ENCODE measurements at regions not wholly inside any gene's neighbourhood (a gene's known extent, or its start where the extent isn't known, plus 50 kb on each side); places are given as distances from the start of the nearest gene placed in this dataset.
"Not testable (repeated sequence)": the region's sequence is repeated elsewhere in the genome, so short reads cannot be mapped to it uniquely, and the experiment has no call there.

DNA sequence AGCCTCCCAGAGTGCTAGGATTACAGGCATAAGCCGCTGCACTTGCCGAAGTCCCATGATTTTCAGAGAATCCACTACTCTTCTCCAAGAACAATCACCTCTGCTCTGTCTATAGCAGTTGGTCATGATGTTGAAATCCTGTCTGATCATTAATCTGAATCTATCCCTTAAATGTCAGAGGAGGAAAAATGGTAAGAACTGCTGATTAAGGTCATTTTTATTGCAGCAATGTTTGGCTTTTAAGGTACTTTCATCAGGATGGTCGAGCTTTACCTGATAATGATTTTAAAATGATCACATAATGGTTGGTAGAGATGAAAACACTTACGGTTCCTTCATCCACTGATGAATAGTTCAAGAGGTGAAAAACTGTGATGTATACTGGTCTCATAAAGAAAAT lies 968.6 kb downstream of the TLE4 start:
- DNase-seq (ENCODE audit: low spot score): no peak

DNA sequence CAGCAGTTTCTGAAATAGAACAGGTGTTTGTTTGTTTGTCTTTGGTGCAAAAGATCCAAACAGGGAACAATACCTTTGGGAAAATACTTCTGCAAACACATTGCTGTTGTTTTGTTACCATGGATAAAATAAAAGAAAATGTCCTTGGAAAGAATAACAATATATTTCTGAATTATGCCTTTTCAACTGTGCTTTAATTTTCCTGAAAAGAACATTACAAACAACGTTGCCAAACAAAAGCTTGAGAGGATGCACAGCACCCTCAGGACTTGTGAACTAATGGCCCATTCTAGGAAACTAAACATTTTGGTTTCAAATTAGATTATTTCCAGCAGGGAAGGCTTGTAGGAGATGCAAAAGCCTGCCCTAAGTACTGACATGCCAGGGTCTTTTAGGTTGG lies 967.2 kb downstream of the TLE4 start:
- DNase-seq (ENCODE audit: low spot score): no peak

DNA sequence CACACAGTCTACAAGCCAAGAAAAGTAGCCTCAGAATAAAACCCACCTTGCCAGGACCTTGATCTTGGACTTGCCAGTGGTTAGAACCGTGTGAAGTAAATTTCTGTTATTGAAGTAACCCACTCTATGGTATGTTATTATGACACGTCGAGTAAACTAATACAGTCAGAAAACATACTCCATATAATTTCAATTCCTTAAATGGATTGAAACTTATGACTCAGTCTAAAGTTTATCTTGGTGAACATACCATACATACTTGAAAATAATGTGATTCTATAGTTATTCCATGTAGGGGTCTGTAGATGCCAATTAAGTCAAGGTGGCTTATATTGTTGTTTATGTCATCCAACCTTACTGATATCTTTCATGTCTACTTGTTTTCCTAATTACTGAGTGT lies 950.7 kb downstream of the TLE4 start:
- DNase-seq (ENCODE audit: low spot score): no peak

DNA sequence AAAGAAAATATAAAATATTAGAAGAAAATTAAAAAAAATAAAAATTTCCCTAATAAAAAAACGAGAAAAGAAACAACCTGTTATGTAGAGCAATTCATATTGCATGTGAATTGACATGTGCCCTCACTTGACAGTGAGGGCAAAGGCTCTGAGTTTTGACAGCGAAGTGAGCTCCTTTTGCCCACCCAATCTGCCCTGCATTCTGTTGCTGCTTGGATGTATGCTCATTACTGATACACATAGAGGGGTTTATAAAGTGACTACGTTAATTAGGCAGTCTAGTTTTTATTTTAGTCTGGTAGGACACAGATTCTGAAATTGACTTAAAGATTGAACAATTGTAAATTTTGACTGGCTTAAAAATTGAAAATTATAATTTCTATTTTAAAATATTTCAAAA lies 949.4 kb downstream of the TLE4 start:
- no peak for DNase-seq (ENCODE audit: low spot score)

DNA sequence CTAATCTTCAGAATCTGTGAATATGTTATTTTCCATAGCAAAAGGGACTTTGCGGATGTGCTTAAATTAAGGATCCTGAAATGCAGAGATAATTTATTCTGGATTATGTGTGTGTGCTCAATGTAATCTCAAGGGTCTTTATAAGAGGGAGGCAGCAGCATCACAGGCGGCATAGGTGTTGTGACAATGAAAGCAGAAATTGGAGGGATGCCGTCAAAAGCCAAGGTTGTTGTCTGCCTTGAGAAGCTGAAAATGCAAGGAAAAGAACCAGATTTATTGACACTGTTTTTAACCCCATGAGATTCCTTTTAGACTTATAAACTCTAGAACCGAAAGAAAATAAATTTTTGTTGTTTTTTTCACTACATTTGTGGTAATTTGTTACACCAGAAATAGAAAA lies 948.5 kb downstream of the TLE4 start:
- DNase-seq (ENCODE audit: low spot score): no peak

DNA sequence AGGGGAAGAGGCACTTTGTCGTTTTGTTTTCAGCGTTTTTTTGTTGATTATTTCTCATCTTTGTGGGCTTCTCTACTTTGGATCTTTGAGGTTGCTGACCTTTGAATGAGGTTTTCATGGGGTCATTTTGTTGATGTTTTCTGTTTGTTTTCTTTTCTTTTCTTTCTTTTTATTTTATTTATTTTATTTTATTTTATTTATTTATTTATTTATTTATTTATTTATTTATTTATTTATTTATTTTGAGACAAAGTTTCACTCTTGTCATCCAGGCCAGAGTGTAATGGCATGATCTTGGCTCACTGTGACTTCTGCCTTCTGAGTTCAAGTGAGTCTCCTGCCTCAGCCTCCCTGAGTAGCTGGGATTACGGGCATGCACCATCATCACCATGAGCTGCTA lies 946.7 kb downstream of the TLE4 start:
- no peak for DNase-seq (ENCODE audit: low spot score)

DNA sequence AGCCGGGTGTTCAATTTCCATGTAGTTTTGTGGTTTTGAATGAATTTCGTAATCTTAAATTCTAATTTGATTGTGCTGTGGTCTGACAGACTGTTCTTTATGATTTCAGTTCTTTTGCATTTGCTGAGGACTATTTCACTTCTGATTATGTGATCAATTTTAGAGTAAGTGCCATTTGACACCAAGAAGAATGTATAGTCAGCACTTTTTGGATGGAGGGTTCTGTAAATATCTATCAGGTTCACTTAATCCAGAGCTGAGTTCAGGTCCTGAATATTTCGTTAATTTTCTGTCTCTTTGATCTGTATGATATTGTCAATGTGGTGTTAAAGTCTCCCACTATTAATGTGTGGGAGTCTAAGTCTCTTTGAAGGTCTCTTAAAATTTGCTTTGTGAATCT lies 944.9 kb downstream of the TLE4 start:
- DNase-seq (ENCODE audit: low spot score): no peak

DNA sequence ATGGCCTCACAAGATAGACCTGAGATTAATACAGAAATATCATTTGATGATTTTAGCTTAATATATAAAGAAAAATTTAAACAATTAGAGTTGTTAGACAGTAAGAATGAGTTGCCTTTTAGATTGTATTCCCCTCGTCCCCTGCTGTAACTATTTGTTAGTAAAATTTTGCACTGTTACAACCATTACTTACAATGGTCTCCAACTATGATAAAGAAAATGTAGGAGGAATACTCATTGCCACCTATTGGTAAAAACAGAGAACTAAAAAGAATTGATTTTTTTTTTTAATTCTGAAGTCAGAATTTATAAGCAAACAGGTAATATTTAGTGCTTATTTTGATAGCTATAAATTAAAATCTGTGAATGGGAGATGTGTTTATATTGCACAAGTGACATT lies 937.6 kb downstream of the TLE4 start:
- DNase-seq (ENCODE audit: low spot score): no peak

DNA sequence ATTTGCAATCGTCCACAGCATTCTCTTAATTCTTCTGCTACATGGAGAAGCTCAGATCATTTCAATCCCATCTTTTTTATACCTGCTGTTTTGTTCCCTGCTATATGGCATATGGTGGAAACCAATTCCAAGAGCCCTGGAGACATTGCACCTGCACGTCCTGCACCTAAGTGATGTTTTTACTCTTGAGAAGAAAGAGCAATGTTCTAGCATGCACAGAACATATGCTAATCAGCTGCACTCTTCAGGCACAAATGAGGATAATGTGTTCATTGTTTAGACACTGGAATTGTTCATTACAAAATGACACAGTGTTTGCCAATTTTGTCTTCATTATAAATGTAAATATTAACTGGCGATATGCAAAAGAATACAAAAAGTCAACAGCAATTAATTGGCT lies 935.8 kb downstream of the TLE4 start:
- no peak for DNase-seq (ENCODE audit: low spot score)

DNA sequence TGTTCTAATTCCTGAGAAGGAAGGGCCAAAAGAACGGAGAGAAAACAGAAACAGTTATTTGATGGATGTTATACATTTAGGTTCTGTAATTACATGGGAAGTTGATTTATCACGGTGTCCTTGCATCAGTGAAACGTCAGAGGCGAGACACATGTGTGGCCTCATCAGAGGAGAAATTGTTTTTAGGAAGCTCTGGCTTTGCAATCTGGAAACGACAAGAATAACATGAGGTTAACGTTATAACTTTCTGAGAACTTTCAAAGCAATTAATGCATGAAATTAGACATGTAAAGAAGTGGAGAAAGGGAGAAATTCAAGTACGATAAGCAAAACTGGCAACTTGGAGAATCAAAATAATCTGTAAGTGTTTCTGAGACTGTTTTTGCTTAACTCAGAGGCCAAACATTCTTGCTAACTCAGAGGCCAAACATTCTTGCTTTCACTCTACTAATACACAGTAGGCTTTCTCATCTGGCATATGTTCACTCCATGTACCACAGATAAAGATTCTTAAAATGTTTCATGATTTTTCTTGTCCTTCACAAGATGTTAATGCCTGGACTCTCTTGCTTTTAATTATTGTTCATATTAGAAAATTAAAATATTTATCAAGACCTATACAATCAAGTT lies 933.0 kb downstream of the TLE4 start:
- DNase-seq (ENCODE audit: low spot score): no peak

DNA sequence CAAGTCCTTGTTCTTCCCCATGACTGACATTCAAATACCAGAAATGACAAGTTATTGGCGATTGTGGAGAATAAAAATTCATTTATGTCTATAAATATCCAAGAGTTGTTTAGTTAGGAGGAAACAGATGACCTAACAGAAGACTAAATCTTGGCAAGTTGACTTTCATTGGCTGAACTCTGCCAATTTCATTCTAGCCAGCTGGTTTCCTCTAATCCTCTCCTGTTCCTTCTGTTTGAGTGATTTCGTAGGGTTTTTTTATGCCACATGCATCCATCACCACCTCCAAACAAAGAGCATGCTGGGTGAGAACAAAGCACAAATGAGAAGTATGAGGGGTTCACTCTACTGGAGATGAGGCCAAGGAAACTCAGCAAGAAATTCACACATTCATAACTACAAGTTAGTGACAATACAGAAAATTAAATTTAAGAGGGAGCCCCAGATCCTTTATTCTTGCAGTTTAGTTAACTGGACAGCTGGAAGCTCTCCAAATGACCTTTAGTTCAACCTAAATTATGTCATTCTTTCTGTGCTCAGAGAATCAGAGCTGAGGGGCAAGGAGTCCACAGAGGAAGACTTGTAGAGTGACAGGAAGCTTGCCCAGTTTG lies 932.0 kb downstream of the TLE4 start:
- no peak for DNase-seq (ENCODE audit: low spot score)

DNA sequence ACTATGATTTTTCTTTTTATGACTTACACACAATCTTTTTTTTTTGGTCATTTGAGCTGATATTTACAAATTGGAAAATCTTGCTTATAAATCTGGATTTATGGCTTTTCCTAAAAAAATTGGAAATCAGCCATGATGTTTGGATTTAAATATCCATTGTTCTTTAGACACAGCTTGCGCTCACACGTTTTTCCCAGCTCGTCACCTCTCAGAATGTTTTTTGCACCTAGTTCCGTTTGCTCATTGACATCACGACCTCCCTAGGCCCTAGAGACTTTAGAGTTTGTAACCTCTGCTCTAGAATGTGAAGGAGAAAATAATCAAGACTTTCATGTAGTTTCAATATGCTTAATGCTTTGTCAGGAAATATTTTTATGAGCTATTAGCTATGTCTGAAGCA lies 930.5 kb downstream of the TLE4 start:
- DNase-seq (ENCODE audit: low spot score): no peak

DNA sequence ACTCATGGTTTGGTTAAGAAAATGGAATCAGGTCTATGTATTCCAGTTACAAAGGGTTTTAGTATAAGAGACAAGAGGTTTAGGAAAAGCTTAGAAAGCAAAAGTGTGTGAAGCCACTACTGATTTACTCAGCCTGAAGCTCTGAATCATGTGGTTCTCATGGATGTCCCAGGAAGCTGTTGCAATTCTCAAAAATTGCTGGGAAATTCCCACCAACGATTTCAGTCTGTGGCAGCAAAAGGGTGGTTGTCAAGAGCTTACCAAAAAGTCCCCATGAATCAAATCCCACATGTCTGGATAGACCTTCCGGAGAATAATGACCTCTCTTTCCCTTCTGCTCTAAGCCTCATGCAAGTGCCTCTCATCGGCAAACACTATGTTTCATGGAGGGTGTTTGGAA lies 929.9 kb downstream of the TLE4 start:
- DNase-seq (ENCODE audit: low spot score): no peak

DNA sequence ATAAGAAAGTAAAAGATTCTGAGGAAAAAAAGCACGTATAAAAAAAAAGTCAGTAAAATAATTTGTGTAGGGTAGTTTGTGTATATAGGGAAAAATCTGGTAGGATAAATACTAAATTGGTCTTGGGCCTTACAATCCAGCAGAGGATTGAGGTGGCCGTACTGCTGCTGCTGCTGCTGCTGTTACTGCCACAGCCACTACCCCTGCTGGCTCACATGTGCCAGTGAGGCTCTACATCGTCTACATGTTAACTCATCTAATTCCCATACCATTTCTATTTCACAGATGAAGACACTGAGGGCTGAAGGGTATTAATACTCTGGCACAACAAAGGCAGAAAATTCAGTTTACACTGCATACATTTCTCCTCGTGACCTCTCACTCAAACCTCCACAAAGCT lies 928.5 kb downstream of the TLE4 start:
- no peak for DNase-seq (ENCODE audit: low spot score)

DNA sequence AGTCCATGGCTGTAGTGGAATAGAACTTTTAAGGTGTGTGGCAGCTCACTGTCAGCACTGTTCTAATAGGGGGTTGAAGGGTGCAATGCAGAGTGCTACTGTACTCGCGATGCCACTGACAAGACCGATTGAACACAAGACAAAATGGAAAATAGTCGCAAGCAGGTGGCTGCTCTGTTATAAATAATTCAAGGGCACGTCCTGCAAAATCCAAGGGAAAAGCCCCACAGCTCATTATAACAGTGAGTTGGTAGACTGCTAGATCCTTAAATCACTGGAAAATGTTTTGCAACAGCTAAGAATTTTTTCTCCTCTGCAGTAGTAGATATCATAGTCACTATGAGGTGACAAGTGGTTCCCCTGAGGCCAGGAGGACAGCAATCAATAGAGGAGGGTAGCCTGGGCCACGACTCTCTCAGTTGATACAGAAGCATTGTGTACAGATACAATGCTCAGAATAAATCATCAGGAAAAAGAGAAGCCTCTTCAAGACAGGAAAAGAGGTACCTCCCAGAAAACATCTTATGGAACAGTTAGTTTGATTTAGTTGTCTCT lies 926.3 kb downstream of the TLE4 start:
- DNase-seq (ENCODE audit: low spot score): no peak

DNA sequence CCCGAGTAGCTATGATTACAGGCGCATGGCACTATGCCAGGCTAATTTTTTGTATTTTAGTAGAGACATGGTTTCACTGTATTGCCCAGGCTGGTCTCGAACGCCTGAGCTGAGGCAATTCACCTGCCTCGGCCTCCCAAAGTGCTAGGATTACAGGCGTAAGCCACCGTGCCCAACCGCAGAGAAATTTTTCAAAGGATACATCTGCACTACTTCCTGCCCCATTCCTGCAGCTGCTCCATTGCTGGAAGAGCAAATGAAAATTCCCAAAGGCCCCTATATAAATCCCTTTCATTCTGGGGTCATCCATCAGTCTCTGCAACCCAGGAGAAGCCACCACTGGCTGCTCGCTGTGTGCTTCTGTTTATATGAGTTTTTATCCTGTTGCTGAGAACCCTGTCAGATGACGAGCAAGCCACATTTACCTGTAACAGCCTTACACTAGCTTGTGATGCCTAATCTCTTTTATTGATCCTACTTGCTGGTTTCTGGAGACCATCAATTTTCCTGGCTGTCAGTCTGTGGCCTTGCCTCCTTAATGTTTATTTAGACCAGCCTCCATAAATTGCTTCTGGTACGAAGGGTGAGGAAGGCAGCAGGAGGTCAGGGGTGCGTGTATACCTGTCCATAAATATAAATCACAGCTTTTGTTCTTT lies 925.3 kb downstream of the TLE4 start:
- no peak for DNase-seq (ENCODE audit: low spot score)

DNA sequence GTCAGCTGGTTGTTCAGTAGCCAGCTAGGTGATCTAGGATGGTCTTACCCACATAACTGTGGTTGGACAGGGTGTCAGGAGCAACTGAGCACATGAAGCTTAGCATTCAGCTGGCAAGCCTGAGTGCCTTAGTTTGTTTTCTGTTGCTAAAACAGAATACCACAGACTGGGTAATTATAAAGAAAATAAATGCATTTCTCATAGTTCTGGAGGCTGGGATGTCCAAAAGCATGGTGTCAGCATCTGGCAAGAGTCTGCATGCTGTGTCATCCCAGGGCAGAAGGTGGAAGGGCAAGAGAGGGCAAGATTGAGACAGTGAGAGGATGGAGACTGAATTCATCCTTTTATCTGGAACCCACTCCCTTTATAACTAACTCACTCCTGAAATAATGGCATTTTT lies 921.5 kb downstream of the TLE4 start:
- no peak for DNase-seq (ENCODE audit: low spot score)

DNA sequence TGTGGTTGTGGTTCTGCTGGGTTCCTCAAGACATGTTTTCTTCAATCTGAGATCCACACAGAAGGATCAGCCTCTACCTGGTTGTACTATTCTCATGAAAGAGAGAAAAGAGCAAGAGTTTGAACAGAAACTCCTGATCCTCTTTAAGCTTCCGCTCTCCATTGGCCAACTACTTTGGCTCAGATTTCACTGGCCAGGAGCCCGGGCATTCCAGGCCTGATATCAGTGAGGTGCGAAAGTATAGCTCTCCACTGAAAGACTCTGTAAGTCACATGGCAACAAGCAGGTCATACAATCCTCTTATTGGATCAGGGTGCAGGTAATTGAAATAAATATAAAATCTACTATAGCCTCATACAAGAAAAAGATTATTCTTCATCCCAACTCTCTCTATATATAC lies 920.5 kb downstream of the TLE4 start:
- DNase-seq (ENCODE audit: low spot score): no peak

DNA sequence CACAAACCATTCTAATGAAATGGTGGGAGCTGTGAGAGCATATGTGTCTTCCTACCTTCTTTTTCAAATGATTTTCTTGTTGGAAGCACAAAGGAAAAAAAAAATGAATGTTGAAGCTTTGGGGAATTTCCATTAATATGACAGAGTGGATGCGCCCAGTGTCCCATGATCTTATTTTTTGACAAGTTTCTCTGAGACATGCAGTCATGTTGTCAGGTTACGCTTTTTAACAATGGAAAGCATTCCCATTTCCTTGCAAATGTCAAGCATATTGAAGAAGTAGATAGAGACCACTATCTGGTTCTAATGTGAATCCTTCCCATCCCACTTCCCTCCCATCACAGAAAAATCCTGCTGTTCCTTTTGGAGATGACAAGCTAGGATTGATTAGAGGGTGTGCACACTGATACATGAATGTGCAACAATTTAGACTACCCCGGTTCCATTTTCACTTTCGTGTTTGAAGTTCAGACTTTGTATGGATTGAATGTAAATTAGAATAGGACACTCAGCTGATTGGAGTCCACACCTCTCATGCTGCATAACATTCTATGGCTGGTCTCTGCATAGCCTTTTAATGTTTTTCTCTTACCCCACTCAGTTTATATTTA lies 919.4 kb downstream of the TLE4 start:
- DNase-seq (ENCODE audit: low spot score): no peak

DNA sequence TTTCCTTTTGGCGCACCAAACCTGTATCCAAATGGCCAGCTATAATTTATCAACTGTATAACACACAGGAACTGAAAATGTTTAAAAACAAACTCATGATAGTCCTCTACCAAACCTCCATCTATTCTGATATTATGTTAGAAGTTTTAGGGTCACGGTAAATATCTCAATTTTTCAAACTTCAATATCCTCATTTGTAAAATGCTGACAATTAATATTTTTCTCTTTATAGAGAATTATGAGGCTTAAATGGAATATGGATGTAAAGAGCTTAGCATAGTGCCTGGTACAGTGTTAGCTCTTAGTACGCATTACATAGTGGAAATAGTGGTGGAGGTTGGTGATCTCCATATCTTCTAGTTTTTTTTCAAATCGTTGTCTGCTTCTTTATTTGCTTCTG lies 917.6 kb downstream of the TLE4 start:
- no peak for DNase-seq (ENCODE audit: low spot score)

DNA sequence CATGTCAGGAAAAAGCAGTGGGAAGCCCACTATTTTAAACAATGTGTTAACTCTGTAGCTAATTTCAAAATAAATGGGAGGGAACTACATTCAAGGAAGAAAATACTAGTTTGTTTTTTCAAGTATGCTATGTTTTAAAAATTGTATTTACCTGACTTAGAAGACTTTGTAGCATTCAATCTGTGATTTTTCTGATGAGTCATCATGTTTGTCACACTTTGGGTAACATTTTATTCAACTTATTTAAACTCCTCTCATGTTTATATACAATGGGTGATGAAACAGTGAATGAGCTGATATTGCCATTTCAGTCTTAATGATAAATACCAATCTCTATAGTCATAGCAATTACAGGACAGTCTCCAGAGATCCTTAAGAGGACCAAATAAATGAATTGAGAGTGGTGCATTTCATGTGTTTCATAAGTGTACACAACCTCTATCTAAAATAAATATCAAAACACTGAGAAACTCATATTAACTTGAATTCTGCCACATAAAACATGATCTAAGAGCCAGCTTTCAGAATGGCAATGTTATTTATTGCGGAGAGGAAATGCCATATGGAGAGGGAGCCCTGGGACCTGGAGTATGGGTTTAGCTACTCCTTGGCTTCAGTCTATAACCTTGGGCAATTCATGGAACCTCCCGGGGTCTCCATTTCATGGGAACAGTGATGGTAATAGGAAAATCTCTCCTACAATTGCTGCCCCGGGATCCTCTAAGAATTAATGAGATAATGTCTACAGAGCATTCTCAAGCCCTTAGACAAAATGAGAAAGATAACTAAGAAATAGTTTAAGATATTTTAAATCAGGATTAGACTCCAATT lies 913.9 kb downstream of the TLE4 start:
- DNase-seq (ENCODE audit: low spot score): no peak

DNA sequence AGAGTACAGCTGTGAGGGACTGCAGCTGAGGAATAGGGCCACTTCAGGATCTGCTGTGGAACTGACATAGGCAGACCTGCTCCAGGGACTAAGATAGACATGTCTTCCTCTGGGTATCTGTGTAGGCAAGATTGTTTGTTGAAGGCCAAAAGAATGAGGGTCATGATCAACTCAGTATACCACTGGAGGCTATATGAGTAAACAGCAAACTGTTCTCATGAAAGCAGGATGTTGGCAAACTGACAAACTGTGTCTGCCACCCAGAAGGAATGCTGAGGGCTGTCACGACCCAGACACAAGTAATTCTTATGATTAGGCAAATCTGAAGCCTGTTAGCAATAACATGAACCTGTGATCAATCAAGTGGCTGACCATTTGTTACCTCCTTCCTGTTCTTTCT lies 910.5 kb downstream of the TLE4 start:
- DNase-seq (ENCODE audit: low spot score): not testable (repeated sequence)

Data from CD4-positive, alpha-beta T cell treated with Interleukin-15 for 4 hours (primary cell).